ENCODE measurements at regions not wholly inside any gene's neighbourhood (a gene's known extent, or its start where the extent isn't known, plus 50 kb on each side); places are given as distances from the start of the nearest gene placed in this dataset.

DNA sequence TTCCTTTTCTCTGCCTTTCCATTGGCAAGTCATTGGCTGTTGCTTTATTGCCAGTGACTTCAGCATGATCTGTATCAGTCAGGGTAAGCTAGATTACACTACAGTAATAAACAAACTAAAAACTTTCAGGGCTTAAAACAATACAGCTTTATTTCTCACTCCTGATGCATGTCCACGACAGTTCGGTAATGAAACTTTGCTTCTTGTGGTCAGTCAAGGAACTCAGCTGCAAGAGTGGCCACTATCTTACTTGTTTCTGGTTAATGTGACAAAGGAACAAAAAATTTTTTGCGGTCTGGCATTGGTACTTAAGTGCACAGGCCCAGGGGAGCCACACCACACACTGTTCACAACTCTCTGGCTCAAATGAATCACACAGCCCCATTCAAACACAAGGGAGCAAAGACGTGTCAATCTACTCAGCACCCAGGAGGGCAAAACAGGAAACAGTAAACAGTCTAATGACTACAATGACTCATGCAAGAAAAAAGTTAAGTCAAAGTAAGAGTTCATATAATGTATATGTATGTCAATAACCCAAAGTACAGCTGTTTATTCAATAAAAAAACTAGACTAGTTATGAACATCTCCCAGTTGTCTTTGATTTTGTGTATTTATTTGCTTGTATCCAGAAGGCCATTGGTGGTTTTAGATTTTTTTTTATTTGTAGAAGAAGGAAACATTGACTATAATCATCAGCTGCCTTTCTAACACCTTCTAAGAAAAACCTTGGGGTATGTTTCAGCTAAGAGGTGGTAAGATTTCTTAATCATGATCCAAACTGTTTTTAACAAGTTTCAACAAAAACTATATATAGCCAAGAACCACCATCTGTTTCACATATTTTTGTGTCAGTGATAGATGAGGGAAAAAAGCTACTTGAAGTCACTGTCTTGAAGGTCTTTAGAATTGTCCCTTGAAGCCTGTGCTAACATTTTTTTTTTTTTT, 134.4 kb upstream of the FAM3C start:
- TF ChIP-seq, protein P1, sequence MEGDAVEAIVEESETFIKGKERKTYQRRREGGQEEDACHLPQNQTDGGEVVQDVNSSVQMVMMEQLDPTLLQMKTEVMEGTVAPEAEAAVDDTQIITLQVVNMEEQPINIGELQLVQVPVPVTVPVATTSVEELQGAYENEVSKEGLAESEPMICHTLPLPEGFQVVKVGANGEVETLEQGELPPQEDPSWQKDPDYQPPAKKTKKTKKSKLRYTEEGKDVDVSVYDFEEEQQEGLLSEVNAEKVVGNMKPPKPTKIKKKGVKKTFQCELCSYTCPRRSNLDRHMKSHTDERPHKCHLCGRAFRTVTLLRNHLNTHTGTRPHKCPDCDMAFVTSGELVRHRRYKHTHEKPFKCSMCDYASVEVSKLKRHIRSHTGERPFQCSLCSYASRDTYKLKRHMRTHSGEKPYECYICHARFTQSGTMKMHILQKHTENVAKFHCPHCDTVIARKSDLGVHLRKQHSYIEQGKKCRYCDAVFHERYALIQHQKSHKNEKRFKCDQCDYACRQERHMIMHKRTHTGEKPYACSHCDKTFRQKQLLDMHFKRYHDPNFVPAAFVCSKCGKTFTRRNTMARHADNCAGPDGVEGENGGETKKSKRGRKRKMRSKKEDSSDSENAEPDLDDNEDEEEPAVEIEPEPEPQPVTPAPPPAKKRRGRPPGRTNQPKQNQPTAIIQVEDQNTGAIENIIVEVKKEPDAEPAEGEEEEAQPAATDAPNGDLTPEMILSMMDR (IDR thresholded peaks at IDR 0.05) = no peak
- no peak for TF ChIP-seq POLR2A (IDR thresholded peaks at IDR 0.05)
